GM12891 (cell line): ENCODE measurements at regions not wholly inside any gene's neighbourhood (a gene's known extent, or its start where the extent isn't known, plus 50 kb on each side); places are given as distances from the start of the nearest gene placed in this dataset.
"Not testable (repeated sequence)": the region's sequence is repeated elsewhere in the genome, so short reads cannot be mapped to it uniquely, and the experiment has no call there.

ENCODE experiments used
- DNase-seq: peaks from one replicate; pipeline ENCODE4 v3.0.0; 2011; ENCODE audit warnings: low spot score; ENCODE audit not compliant: insufficient read length
- FAIRE-seq: peaks from 2 replicates; lab custom pipeline; 2011; peaks lifted over from hg19 to GRCh38; lab: Jason Lieb, UNC
- PAX5 ChIP-seq: IDR thresholded peaks from 2 replicates; pipeline ENCODE4 v1.6.1; 2011; ENCODE audit warnings: low read length, moderate library complexity, mild to moderate bottlenecking; ENCODE audit not compliant: insufficient read depth, severe bottlenecking
- POLR2A ChIP-seq: IDR thresholded peaks from 2 replicates; pipeline ENCODE4 v1.6.1; 2011; ENCODE audit warnings: low read depth, low read length, control low read depth
- POLR2AphosphoS5 ChIP-seq: IDR thresholded peaks from 2 replicates; pipeline ENCODE4 v1.6.1; 2011; ENCODE audit warnings: low read depth, low read length, control low read depth
- POU2F2 ChIP-seq: IDR thresholded peaks from 2 replicates; pipeline ENCODE4 v1.6.1; 2011; ENCODE audit warnings: low read depth, mild to moderate bottlenecking, control low read depth, low read length, moderate library complexity
- SPI1 ChIP-seq: IDR thresholded peaks from 2 replicates; pipeline ENCODE4 v1.6.1; 2011; ENCODE audit warnings: low read depth, low read length, control low read depth
- TAF1 ChIP-seq: IDR thresholded peaks from 2 replicates; pipeline ENCODE4 v1.6.1; 2011; ENCODE audit warnings: low read depth, low read length, control low read depth

- FAIRE-seq: no peak
- TF ChIP-seq POLR2A: no peak
- no peak for TF ChIP-seq POU2F2
- no peak for TF ChIP-seq SPI1
- no peak for TF ChIP-seq POLR2AphosphoS5
- no peak for TF ChIP-seq PAX5
- no peak for TF ChIP-seq TAF1
- no peak for DNase-seq
Measured at GRCh38 chr18:38221476-38222100, 656.0 kb upstream of the CELF4 start.

DNA sequence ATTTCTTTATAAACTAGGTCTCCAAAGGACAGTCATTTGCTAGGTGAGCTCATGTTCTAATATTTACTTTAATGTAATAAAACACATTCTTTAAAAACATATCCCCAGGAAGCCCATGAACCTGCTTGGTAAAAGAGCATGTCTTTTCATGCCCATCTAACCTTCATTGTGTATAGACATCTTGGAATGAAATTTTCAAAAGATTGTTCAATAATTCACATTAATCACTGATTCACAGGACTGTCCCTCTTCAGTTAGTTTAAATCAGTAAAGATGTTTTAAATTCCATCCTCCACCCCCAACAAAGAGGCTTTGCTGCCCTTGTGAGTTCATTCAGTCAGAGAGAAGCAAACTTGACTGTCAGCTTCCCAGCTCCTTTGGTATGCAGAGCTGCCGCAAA is 633.4 kb upstream of the CELF4 start:
- FAIRE-seq (no peak), DNase-seq (no peak)
- no peak for TF ChIP-seq SPI1
- TF ChIP-seq POU2F2: no peak
- TF ChIP-seq PAX5: no peak
- TF ChIP-seq POLR2A: no peak
- TF ChIP-seq POLR2AphosphoS5: no peak
- TF ChIP-seq TAF1: no peak

DNA sequence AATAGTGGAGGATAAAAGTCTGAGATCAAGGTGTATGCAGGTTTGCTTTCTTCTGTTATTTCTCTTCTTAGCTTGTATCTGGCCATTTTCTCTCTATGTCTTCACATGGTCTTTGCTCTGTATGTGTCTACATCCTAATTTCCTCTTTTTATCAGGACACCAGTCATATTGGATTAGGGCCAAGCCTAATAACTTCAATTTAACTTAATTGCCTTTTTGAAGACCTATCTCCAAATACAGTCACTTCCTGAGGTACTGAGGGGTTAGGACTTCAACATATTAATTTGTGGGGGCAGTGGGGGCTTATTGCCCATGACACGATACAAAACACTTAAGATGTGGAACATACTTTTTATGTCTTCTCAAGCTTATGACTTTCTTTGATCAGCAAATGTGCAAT is 632.9 kb upstream of the CELF4 start:
- no peak for DNase-seq
- TF ChIP-seq PAX5: no peak
- TF ChIP-seq SPI1: no peak
- TF ChIP-seq POLR2A: no peak
- no peak for TF ChIP-seq POLR2AphosphoS5
- no peak for TF ChIP-seq POU2F2
- no peak for TF ChIP-seq TAF1
- no peak for FAIRE-seq

GRCh38 chr18:38186491-38186890 is 620.9 kb upstream of the CELF4 start:
- TF ChIP-seq POLR2AphosphoS5 (no peak), POLR2A (no peak), PAX5 (no peak), SPI1 (no peak), TAF1 (no peak), POU2F2 (no peak)
- FAIRE-seq (no peak), DNase-seq (no peak)

DNA sequence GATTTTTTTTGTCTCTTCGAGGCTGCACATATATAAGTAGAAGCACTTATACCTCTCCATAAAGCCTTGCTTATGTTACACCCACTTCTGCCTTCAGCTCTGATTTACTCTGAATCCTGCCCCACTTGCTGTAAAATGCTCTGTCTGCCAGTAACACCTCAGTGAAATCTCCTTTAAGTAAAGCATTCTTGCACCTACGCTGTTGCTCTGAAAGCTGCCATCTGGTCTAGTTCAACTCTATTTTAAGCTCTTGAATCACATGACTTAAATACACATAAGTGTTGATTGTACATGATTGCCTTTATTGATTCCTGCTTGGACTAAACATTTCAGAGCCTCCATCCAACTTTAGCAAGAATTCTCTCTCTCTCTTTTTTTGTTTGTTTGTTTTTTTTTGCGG is 609.0 kb upstream of the CELF4 start:
- DNase-seq (no peak), FAIRE-seq (no peak)
- TF ChIP-seq POLR2A (no peak), SPI1 (no peak), TAF1 (no peak)

GRCh38 chr18:38174173-38174572 is 608.6 kb upstream of the CELF4 start:
- TF ChIP-seq TAF1 (no peak), SPI1 (no peak), POLR2A (no peak), PAX5 (no peak), POU2F2 (no peak), POLR2AphosphoS5 (no peak)
- no peak for DNase-seq
- no peak for FAIRE-seq

- TF ChIP-seq POU2F2 (no peak), SPI1 (no peak), PAX5 (no peak), TAF1 (no peak), POLR2AphosphoS5 (no peak), POLR2A (no peak)
- DNase-seq (no peak), FAIRE-seq (no peak)
Measured at GRCh38 chr18:38170845-38171244, 605.2 kb upstream of the CELF4 start.

DNA sequence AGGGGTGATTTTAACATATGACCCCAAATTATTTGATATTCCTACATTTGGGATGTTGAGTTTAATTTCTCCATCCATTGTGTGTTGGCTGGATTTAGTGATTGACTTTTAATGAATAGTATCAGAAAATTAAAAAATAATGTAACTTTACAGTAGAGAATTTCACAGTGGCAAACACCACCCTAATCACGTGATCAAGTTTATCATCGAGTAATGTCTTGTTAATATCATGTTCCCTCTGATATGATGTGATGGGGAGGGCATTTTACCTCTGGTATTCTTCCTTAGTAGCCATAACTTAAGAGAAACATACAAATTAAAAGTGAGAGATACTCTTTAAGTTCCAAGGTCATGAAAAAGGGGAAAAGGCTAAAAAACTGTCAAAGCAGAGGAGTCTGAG is 602.0 kb upstream of the CELF4 start:
- DNase-seq (no peak), FAIRE-seq (no peak)
- TF ChIP-seq POU2F2: no peak
- no peak for TF ChIP-seq POLR2A
- no peak for TF ChIP-seq TAF1
- no peak for TF ChIP-seq PAX5
- no peak for TF ChIP-seq SPI1
- no peak for TF ChIP-seq POLR2AphosphoS5

GRCh38 chr18:38153116-38153515 is 587.5 kb upstream of the CELF4 start:
- not testable (repeated sequence) for FAIRE-seq, DNase-seq

DNA sequence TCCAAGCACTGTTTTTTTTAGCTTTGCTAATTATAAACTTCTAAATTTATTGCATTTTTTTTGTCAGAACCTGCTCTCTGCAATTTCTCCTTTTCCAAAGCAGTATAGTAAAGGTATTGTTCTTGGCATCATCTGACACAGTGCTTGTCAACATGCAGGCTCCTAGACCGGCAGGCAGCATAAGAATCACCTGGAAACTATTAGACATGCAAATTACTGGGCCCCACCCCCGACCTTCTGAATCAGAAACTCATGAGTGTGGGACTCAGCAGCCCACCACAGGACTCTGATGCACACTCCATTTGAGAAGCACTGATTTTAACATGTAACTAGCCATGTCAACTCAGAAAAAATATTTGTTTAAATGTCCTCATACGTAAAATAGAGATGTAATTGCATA is 551.1 kb upstream of the CELF4 start:
- no peak for DNase-seq
- FAIRE-seq: no peak

DNA sequence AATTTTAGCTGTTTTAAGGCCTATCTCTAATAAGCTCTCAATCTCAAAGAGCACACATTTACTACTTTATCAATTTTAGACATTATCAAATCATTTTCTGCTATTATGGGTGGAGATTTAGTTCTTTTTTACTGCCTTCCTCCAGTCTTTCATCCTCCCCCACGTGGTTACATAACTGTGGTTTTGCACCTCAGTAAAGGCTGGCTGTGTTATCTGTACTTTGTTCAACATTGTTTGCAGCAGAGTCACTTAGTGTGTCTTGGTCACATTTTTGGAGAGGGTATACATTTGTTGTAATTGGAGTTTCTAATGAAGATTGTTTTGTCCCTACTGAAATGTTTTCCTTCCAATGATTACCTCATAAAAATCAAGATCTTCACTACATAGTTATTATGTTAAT is 549.6 kb upstream of the CELF4 start:
- FAIRE-seq (no peak), DNase-seq (no peak)
- TF ChIP-seq SPI1: no peak

More for the DNA sequence above, 551.1 kb upstream of the CELF4 start:
- no peak for TF ChIP-seq TAF1
- no peak for TF ChIP-seq PAX5
- TF ChIP-seq POLR2AphosphoS5: no peak
- TF ChIP-seq POU2F2: no peak
- no peak for TF ChIP-seq POLR2A
- TF ChIP-seq SPI1: no peak

GRCh38 chr18:38087538-38087937 is 521.9 kb upstream of the CELF4 start:
- FAIRE-seq: no peak
- DNase-seq: no peak
- TF ChIP-seq TAF1: no peak
- no peak for TF ChIP-seq PAX5
- no peak for TF ChIP-seq SPI1
- TF ChIP-seq POLR2AphosphoS5: no peak
- TF ChIP-seq POLR2A: no peak
- TF ChIP-seq POU2F2: no peak
